ENCODE measurements at regions not wholly inside any gene's neighbourhood (a gene's known extent, or its start where the extent isn't known, plus 50 kb on each side); places are given as distances from the start of the nearest gene placed in this dataset.

- DNase-seq: no peak
Observed at GRCh38 chr18:66833646-66834045, 229.8 kb upstream of the CDH19 start.

DNA sequence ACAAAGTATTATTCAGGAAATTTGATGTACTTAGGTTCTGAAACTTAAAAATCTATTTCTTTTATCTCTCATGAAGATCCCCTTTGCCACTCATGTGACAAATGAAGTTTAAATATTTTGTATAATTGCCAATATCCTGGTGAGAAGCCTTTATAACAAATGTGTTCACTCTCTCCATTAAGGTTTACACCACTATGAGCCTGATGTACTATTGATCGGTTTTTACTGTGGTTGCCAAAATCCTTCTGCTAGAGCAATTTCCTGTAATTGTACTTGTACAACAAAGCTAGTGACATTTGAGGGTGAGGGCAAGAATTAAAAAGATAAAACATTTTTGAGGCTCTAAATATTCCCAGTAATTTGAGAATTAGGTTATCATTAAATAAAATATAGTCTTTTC is 222.3 kb upstream of the CDH19 start:
- no peak for DNase-seq

DNA sequence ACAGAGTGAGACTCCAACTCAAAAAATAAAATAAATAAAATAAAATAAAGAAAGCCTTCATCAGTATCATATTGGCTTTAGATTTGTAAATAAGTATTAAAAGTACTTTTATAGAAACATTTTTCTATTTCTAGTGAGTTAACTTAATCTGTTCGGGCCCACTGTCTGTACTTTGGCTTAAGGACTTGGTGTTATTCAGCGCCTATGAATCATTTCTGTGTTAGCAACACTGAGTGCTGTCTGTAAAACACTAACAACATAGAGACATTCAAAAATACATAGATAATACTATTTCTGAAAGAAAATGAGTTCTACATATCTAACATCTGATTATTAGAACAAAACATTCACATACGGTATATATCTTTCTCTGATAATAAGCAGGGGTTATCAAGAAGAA is 221.5 kb upstream of the CDH19 start:
- DNase-seq: no peak

DNA sequence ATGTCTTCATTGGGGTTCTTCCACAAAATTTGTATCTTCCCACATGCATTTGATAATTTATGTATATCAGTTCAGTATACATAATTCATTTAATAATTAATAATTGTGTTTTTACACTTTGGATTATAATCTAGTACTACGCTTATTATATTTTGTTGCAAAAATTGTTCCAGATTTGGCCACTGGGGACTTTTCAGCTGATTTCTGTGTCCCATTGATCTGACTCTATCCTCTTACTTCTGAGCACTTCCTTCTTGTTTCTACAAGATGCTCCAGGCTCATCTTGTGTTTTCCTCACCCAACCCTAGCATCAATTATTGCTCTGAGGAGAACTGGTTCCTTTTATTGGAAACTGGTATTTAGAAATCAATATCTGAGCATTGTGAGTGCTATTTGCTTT is 215.3 kb upstream of the CDH19 start:
- no peak for DNase-seq

DNA sequence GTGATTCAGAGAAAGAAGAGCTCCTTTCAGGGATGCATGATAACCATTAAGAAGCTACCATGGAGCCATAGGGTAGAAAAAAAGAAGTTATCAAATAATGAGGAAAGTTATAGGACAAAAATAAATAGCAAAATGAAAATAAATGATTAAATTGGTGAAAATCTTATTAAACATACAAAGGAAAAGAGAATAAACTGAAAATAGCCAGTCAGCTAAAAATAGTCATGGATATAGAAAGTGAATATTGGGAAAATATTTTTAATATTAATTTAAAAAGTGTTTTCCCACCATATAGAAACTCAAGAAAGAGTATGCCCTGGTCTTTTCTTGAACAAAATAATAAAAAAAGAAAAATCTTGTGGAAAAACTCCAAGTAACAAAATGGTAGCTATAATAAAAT is 209.2 kb upstream of the CDH19 start:
- no peak for DNase-seq

DNA sequence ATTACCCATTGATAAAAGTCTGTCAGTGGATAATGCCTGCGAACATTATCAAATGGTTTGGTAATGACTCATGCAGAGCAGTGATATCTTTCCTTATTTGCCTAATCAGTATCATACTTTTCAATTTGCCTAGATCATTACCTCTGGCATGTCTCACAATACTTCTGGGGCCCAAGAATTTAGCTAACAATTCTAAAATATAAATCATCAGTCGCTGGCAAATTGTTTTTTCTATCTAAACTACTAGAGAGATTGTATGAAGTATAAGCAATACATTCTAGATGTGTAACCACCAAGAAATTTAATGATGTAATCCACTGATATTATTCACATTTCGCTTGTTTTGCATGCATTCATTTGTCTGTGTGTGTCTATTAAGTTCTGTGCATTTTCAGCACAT is 191.2 kb upstream of the CDH19 start:
- no peak for DNase-seq

- no peak for DNase-seq
Observed at GRCh38 chr18:66792466-66792865, 188.6 kb upstream of the CDH19 start.

DNA sequence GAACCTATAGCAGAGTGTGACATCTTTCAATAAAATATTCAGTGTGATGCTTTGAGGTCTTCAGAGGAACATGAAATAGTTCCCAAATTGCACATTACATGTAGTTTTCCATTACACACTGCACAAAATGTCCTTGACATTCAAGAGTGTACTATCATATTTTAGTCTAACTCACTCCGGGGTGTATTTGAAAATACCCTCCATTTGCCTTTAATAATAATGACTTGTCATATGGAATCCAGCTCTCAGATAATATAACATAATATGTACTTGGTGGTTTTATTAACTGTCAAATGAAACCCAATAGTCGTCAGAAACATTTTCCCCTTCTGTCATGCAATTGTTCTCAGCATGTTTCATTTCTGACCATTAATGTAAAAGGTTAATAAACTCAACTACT is 176.7 kb upstream of the CDH19 start:
- no peak for DNase-seq

GRCh38 chr18:66778048-66778447 is 174.2 kb upstream of the CDH19 start:
- no peak for DNase-seq

GRCh38 chr18:66769375-66769774 is 165.5 kb upstream of the CDH19 start:
- no peak for DNase-seq

DNA sequence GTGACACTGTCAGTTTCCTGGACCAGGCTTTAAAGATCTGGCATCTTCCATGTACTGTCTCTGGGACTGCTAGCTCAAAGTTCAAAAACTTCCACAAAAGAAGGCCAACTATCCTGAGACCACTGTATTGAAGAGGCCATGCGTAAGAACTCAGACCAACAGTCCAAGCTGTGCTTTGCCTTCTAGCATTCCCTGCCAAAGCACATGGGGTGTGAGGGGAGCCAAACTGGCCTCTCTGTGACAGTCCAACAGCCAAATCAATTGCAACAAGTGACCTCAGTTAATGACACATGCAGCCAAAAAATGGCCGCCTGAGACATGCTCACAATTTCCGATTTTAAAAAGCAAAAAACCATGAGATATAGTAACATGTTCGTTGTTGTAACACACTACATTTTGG is 160.3 kb upstream of the CDH19 start:
- DNase-seq: no peak

GRCh38 chr18:66761166-66761565 is 157.3 kb upstream of the CDH19 start:
- no peak for DNase-seq

- no peak for DNase-seq
Observed at GRCh38 chr18:66760559-66760958, 156.7 kb upstream of the CDH19 start.

DNA sequence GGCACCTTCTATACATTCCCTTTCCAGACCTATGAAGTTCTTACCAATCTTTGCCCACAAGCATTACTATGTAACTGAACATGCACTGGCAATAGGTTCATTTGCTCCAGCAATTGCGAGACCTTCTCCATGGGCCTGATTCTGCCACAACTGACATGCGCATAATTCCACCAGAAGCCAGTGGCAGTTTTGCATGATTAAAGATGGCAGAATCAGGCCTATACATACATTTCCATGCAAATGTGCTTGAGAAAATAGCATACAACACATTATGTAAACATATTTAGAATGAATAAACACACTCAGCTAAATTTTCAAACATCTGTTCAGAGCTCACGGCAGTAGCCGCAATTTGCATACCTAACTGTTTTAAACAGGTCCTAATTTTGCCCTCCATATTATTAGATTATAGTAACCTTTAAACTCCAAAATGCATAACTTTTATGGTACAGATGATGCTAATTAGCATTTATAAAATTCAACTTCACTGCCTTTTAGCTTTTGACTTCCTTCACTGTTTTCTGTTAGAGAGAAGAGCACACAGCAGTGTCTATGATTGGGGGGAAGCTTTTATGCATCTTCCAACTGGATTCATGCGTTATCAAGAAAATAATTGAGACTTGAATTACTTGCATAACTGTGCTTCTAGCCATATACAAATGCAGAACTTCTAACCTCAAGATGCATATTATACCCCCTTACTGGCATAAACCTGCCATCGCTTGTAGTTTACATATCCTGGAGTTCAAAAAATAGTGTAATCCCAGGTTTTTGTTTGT is 155.3 kb upstream of the CDH19 start:
- no peak for DNase-seq

- DNase-seq: no peak
Observed at GRCh38 chr18:66757946-66758345, 154.1 kb upstream of the CDH19 start.

GRCh38 chr18:66754335-66754734 is 150.4 kb upstream of the CDH19 start:
- DNase-seq: no peak

- DNase-seq: no peak
Observed at GRCh38 chr18:66752733-66753132, 148.8 kb upstream of the CDH19 start.

DNA sequence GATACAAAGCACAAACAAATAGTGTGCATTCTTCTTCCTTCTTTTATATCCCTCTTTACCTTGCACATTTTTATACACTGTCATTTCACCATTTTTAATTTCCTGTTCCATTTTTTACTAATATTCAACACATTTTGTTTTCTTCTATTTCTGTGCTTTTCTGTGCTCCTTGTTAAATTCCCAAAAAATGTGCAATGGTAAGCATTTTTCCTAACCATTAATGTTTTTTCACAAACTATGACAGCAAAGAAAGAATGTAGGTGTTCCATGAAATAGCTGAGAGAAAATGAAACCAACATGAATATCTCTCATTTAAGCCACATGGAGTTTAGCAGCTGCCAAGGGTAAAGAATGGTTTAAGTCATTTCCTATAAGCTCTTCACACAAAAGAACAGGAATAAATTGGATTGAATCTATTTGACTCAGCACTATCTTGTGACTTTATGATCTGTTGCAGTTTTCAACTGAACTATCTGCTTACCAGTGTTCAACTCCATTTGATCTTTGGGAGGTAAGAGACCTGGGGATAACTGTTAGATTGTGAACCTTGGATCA is 145.7 kb upstream of the CDH19 start:
- no peak for DNase-seq

- no peak for DNase-seq
Observed at GRCh38 chr18:66749030-66749429, 145.1 kb upstream of the CDH19 start.

GRCh38 chr18:66742832-66743231 is 138.9 kb upstream of the CDH19 start:
- no peak for DNase-seq

GRCh38 chr18:66735933-66736332 is 132.0 kb upstream of the CDH19 start:
- no peak for DNase-seq

GRCh38 chr18:66734451-66734850 is 130.6 kb upstream of the CDH19 start:
- DNase-seq: no peak

GRCh38 chr18:66731890-66732289 is 128.0 kb upstream of the CDH19 start:
- no peak for DNase-seq

DNA sequence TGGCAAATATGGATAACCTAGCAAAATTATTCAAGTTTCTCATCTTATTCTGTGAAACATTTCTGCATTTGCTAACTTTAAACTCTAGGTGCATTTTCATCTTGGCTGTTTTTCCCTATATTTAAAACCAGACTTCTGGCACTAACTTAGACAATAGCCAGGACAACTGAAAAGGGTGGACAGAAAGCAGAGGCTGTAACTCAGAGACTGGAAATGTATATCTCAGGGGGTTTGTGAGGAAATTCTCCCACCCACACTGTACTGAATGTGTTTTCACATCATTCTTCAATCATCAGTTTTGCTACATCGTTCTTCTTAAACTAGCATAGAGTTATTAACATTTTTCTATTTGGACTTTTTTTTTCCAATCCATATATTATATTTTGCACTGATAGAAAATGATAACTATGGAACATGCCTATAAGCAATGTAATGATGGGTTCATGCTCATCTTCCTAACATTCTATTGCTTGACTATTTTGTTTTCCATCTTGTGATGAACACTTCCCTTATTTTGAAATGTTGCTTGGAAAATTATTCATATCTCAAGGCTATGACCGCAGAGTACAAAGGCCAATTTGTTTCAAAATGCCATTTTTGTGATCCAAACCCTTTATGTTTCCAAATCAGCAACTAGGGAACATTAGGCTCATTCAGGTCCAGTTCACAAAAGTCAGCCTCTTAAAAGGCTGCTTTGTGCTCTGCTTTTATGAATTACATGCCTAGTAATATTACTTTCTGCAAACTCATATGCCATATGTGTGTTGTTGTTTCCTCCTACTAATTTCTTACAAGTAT is 125.8 kb upstream of the CDH19 start:
- no peak for DNase-seq

All from CD4-positive, alpha-beta T cell treated with Interleukin-12 subunit alpha and Interleukin-12 subunit beta, for 1 hour (primary cell).